A673 (cell line): ENCODE measurements at regions not wholly inside any gene's neighbourhood (a gene's known extent, or its start where the extent isn't known, plus 50 kb on each side); places are given as distances from the start of the nearest gene placed in this dataset.

Experiments
- BruUV-seq: library from RNA; stranded (reverse); fragments of 400-500 nt; replicated peaks from 2 replicates; lab custom pipeline; 2021; lab: Mats Ljungman, UMichigan
- CTCF ChIA-PET: fragments of 300-600 bp; sonication (Branson Sonifier 250); formaldehyde crosslinking; loops from one replicate; lab custom pipeline; 2022; ENCODE audit warnings: antibody characterized with exemption; lab: Charles Lee
- POLR2A ChIA-PET: fragments of 300-600 bp; sonication (Branson Sonifier 250); formaldehyde crosslinking; loops from one replicate; lab custom pipeline; 2022; ENCODE audit warnings: antibody characterized with exemption; ENCODE audit not compliant: low non-redundant PET; lab: Charles Lee
- DNase-seq: peaks from one replicate; pipeline ENCODE4 v3.0.0-alpha.2; 2015; ENCODE audit warnings: low spot score
- H3K27ac ChIP-seq: fragments of 200-600 bp; sonication (generic); 2 replicates; pipeline ENCODE4 v1.5.1; 2016; ENCODE audit warnings: mixed run types, low read depth, mild to moderate bottlenecking, mixed read lengths, antibody characterized with exemption, low read length; ENCODE audit not compliant: poor library complexity, severe bottlenecking
- H3K27me3 ChIP-seq: fragments of 200-600 bp; sonication (generic); replicated peaks from 2 replicates; pipeline ENCODE4 v1.6.1; 2017; ENCODE audit warnings: mixed run types, low read depth, mild to moderate bottlenecking, mixed read lengths, antibody characterized with exemption, low read length; ENCODE audit not compliant: insufficient read depth, poor library complexity
- H3K36me3 ChIP-seq: fragments of 200-600 bp; sonication (generic); 2 replicates; pipeline ENCODE4 v1.6.1; 2016; ENCODE audit warnings: mixed run types, mild to moderate bottlenecking, mixed read lengths, antibody characterized with exemption, low read length; ENCODE audit not compliant: insufficient read depth, poor library complexity, severe bottlenecking
- H3K4me1 ChIP-seq: fragments of 200-600 bp; sonication (generic); 2 replicates; pipeline ENCODE4 v1.6.1; 2017; ENCODE audit warnings: mixed run types, mild to moderate bottlenecking, mixed read lengths, antibody characterized with exemption, low read length; ENCODE audit not compliant: insufficient read depth, poor library complexity, severe bottlenecking
- H3K4me3 ChIP-seq: fragments of 200-600 bp; sonication (generic); 2 replicates; pipeline ENCODE4 v1.5.1; 2016; ENCODE audit warnings: low read depth, mixed run types, mild to moderate bottlenecking, mixed read lengths, low read length; ENCODE audit not compliant: poor library complexity, severe bottlenecking
- H3K9me3 ChIP-seq: fragments of 200-600 bp; sonication (generic); 2 replicates; pipeline ENCODE4 v1.6.1; 2016; ENCODE audit warnings: mixed run types, low read depth, mild to moderate bottlenecking, mixed read lengths, antibody characterized with exemption, low read length; ENCODE audit not compliant: poor library complexity, severe bottlenecking
- EZH2 ChIP-seq: fragments of 200-600 bp; sonication (generic); IDR thresholded peaks from 2 replicates; pipeline ENCODE4 v1.6.1; 2017; ENCODE audit warnings: borderline replicate concordance, low read depth, mild to moderate bottlenecking, mixed read lengths, antibody characterized with exemption, low read length; ENCODE audit not compliant: poor library complexity, severe bottlenecking
- intact Hi-C: fragments of 100-400 bp; cut with micrococcal nuclease; formaldehyde crosslinking; loops from one replicate; pipeline ENCODE4 v1.10.0; 2022; ENCODE audit not compliant: unreplicated experiment
- TF ChIP-seq, protein P1 (sequence below): fragments of 300-800, 200-600 bp; sonication (generic); conservative IDR thresholded peaks from 2 replicates; pipeline ENCODE4 v1.5.1; 2017; ENCODE audit warnings: low read depth, mild to moderate bottlenecking, antibody characterized with exemption, low read length, moderate library complexity, mixed read lengths

- no TSS peak for BruUV-seq
- ChIA-PET POLR2A (no interaction called here), CTCF (no interaction called here)
- no peak for TF ChIP-seq EZH2
- TF ChIP-seq, protein P1, sequence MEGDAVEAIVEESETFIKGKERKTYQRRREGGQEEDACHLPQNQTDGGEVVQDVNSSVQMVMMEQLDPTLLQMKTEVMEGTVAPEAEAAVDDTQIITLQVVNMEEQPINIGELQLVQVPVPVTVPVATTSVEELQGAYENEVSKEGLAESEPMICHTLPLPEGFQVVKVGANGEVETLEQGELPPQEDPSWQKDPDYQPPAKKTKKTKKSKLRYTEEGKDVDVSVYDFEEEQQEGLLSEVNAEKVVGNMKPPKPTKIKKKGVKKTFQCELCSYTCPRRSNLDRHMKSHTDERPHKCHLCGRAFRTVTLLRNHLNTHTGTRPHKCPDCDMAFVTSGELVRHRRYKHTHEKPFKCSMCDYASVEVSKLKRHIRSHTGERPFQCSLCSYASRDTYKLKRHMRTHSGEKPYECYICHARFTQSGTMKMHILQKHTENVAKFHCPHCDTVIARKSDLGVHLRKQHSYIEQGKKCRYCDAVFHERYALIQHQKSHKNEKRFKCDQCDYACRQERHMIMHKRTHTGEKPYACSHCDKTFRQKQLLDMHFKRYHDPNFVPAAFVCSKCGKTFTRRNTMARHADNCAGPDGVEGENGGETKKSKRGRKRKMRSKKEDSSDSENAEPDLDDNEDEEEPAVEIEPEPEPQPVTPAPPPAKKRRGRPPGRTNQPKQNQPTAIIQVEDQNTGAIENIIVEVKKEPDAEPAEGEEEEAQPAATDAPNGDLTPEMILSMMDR = no peak
- Histone ChIP-seq H3K27ac (no peak overlapping the region), H3K27me3 (no peaks in the 10 kb centered on the region), H3K4me3 (no peak overlapping the region), H3K4me1 (no peaks in the 10 kb centered on the region), H3K36me3 (no peaks in the 10 kb centered on the region), H3K9me3 (peaks cover 3% of the 10 kb centered on the region)
- intact Hi-C loops = no loop called here
- DNase-seq = no peak
Measured at GRCh38 chr17:27398691-27399090, 57.6 kb upstream of the KSR1 start.

DNA sequence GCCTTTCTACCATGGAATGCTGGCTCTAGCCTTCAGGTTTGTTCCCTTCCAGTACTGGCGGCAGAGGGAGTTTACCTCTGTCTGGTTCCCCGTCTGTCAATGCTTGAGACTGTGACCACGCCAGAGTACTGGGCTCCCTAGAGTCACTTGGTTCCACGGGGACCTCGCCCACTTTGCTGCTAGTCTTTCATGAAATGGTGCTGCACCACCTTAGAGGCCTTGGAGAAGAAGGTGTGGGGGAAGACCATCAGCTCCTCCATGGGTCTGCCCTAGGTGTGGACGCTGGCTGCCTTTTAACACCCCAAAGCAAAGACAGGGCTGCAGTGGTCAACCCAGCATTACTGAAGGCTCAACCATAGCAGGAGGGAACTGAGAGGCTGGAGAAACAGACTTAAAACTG is 55.3 kb upstream of the KSR1 start:
- no peaks in the 10 kb centered on the region for H3K36me3 ChIP-seq
- CTCF ChIA-PET = no interaction called here
- no peaks in the 10 kb centered on the region for H3K9me3 ChIP-seq
- no peak overlapping the region for H3K27ac ChIP-seq
- H3K4me3 ChIP-seq = no peak overlapping the region
- no peaks in the 10 kb centered on the region for H3K27me3 ChIP-seq
- BruUV-seq = no TSS peak
- H3K4me1 ChIP-seq = no peaks in the 10 kb centered on the region
- POLR2A ChIA-PET = interaction anchor here (0.6 kb wide), 1 partner anchor 106 kb away, joined by 3 read pairs; no protein-coding TSS in a partner anchor
- TF ChIP-seq, protein P1 = no peak
- TF ChIP-seq EZH2 = no peak
- intact Hi-C loops = no loop called here
- no peak for DNase-seq

DNA sequence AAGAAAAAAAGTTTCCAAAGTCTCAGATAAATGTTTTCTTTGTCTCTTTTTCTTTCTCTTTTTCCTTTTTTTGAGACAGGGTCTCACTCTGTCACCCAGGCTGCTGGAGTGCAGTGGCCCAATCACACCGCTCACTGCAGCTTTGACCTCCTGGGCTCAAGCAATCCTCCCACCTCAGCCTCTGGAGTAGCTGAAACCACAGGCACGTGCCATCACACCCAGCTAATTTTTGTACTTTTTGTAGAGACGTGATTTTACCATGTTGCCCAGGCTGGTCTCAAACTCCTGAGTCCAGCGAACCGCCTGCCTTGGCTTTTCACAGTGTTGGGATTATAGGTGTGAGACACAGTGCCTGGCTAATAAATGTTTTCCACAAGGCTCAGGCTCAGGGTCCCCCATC is 53.3 kb upstream of the KSR1 start:
- Histone ChIP-seq H3K9me3 (no peaks in the 10 kb centered on the region), H3K36me3 (no peaks in the 10 kb centered on the region), H3K27ac (no peak overlapping the region), H3K4me1 (peaks cover 6% of the 10 kb centered on the region), H3K27me3 (no peaks in the 10 kb centered on the region), H3K4me3 (no peak overlapping the region)
- no peak for DNase-seq
- POLR2A ChIA-PET = no interaction called here
- intact Hi-C loops = no loop called here
- no TSS peak for BruUV-seq
- no peak for TF ChIP-seq EZH2
- TF ChIP-seq, protein P1 = no peak
- CTCF ChIA-PET = no interaction called here
